ENCODE measurements at regions not wholly inside any gene's neighbourhood (a gene's known extent, or its start where the extent isn't known, plus 50 kb on each side); places are given as distances from the start of the nearest gene placed in this dataset.

- Histone ChIP-seq H3K27ac (ENCODE audit: low read depth, low read length) (no peak overlapping the region), H3K9ac (ENCODE audit: low read depth in 1 of 2, low read length in 2 of 2) (no peak overlapping the region), H3K4me1 (ENCODE audit: control insufficient read depth in 1 of 2, insufficient read depth in 2 of 2, low read length in 2 of 2) (no peaks in the 10 kb centered on the region), H3K27me3 (ENCODE audit: control insufficient read depth in 1 of 2, insufficient read depth in 2 of 2, low read length in 2 of 2) (no peaks in the 10 kb centered on the region), H3K9me3 (ENCODE audit: control insufficient read depth in 1 of 2, low read length in 2 of 2) (no peaks in the 10 kb centered on the region), H3K36me3 (ENCODE audit: control insufficient read depth in 1 of 2, insufficient read depth in 2 of 2, low read length in 2 of 2) (no peaks in the 10 kb centered on the region), H3K4me3 (ENCODE audit: low read depth in 1 of 2, low read length in 2 of 2) (no peak overlapping the region)
Measured at GRCh38 chr4:178470996-178471784, 1029.0 kb upstream of the AGA start.

DNA sequence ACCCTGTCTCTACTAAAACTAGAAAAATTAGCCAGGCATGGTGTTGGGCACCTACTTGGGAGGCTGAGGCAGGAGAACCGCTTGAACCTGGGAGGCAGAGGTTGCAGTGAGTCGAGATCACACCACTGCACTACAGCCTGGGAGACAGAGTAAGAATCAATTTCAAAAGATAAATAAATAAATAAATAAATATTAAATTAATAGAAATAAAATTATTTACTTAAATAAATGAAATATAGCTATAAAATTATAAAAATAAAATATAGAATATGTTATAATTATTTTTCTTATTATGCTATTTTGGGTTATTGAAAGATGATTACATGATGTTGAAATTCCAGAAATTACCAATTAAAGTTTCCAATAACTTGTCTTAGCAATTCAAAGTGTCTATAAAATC is 1029.8 kb upstream of the AGA start:
- Histone ChIP-seq H3K9ac (ENCODE audit: low read depth in 1 of 2, low read length in 2 of 2) (no peak overlapping the region), H3K27me3 (ENCODE audit: control insufficient read depth in 1 of 2, insufficient read depth in 2 of 2, low read length in 2 of 2) (no peaks in the 10 kb centered on the region)

GRCh38 chr4:178480105-178480504 is 1037.9 kb upstream of the AGA start:
- no peak overlapping the region for H3K9ac ChIP-seq (ENCODE audit: low read depth in 1 of 2, low read length in 2 of 2)
- no peaks in the 10 kb centered on the region for H3K9me3 ChIP-seq (ENCODE audit: control insufficient read depth in 1 of 2, low read length in 2 of 2)
- H3K27ac ChIP-seq (ENCODE audit: low read depth, low read length) = no peak overlapping the region
- H3K27me3 ChIP-seq (ENCODE audit: control insufficient read depth in 1 of 2, insufficient read depth in 2 of 2, low read length in 2 of 2) = no peaks in the 10 kb centered on the region
- H3K4me3 ChIP-seq (ENCODE audit: low read depth in 1 of 2, low read length in 2 of 2) = no peak overlapping the region
- no peaks in the 10 kb centered on the region for H3K36me3 ChIP-seq (ENCODE audit: control insufficient read depth in 1 of 2, insufficient read depth in 2 of 2, low read length in 2 of 2)
- no peaks in the 10 kb centered on the region for H3K4me1 ChIP-seq (ENCODE audit: control insufficient read depth in 1 of 2, insufficient read depth in 2 of 2, low read length in 2 of 2)

More for the DNA sequence above, 1029.8 kb upstream of the AGA start:
- H3K9me3 ChIP-seq (ENCODE audit: control insufficient read depth in 1 of 2, low read length in 2 of 2) = no peaks in the 10 kb centered on the region
- no peak overlapping the region for H3K4me3 ChIP-seq (ENCODE audit: low read depth in 1 of 2, low read length in 2 of 2)
- H3K27ac ChIP-seq (ENCODE audit: low read depth, low read length) = no peak overlapping the region
- no peaks in the 10 kb centered on the region for H3K36me3 ChIP-seq (ENCODE audit: control insufficient read depth in 1 of 2, insufficient read depth in 2 of 2, low read length in 2 of 2)
- no peaks in the 10 kb centered on the region for H3K4me1 ChIP-seq (ENCODE audit: control insufficient read depth in 1 of 2, insufficient read depth in 2 of 2, low read length in 2 of 2)

DNA sequence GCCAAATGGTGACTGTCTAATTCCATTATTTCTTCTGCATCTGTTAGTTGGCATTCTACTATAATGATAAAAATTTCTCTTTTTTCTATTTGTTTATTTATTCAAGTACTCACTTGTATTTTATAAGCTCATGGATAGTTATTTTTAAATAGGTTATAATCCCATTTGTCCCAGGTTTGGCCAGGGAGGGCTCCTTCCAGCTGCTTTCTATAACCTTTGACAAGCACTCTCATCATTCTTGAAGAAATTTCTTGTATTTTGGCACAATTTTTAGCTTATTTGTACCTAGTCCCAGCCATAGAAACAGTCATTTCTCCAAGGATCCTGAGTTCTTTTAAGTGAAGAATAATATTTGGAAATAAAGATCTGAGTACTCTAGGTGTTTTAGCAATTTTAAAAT is 1038.6 kb upstream of the AGA start:
- Histone ChIP-seq H3K36me3 (ENCODE audit: control insufficient read depth in 1 of 2, insufficient read depth in 2 of 2, low read length in 2 of 2) (no peaks in the 10 kb centered on the region), H3K27me3 (ENCODE audit: control insufficient read depth in 1 of 2, insufficient read depth in 2 of 2, low read length in 2 of 2) (no peaks in the 10 kb centered on the region), H3K9ac (ENCODE audit: low read depth in 1 of 2, low read length in 2 of 2) (no peak overlapping the region), H3K4me3 (ENCODE audit: low read depth in 1 of 2, low read length in 2 of 2) (no peak overlapping the region), H3K27ac (ENCODE audit: low read depth, low read length) (no peak overlapping the region), H3K9me3 (ENCODE audit: control insufficient read depth in 1 of 2, low read length in 2 of 2) (no peaks in the 10 kb centered on the region), H3K4me1 (ENCODE audit: control insufficient read depth in 1 of 2, insufficient read depth in 2 of 2, low read length in 2 of 2) (no peaks in the 10 kb centered on the region)

DNA sequence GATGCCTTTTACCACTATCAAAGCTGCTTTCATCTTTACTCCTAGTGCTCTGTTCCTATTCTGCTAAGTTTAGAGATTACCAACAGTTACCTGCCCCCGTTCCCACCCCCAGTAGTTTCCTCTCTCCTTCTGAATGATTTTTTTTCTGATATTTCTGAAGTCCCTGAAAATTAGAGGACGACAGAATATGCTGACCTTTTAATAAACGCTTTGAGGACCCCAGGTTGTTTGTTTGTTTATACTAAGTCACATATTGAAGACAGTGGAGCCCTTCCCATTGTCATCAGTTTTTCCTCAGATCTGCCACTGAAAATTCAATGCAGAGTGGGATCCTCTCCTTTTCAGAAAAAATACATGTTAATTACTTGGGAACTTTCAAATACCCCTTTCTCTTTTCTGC is 1039.3 kb upstream of the AGA start:
- no peak overlapping the region for H3K4me3 ChIP-seq (ENCODE audit: low read depth in 1 of 2, low read length in 2 of 2)
- no peaks in the 10 kb centered on the region for H3K4me1 ChIP-seq (ENCODE audit: control insufficient read depth in 1 of 2, insufficient read depth in 2 of 2, low read length in 2 of 2)
- no peaks in the 10 kb centered on the region for H3K36me3 ChIP-seq (ENCODE audit: control insufficient read depth in 1 of 2, insufficient read depth in 2 of 2, low read length in 2 of 2)
- H3K27me3 ChIP-seq (ENCODE audit: control insufficient read depth in 1 of 2, insufficient read depth in 2 of 2, low read length in 2 of 2) = no peaks in the 10 kb centered on the region
- no peak overlapping the region for H3K27ac ChIP-seq (ENCODE audit: low read depth, low read length)
- no peaks in the 10 kb centered on the region for H3K9me3 ChIP-seq (ENCODE audit: control insufficient read depth in 1 of 2, low read length in 2 of 2)
- H3K9ac ChIP-seq (ENCODE audit: low read depth in 1 of 2, low read length in 2 of 2) = no peak overlapping the region

- H3K9me3 ChIP-seq (ENCODE audit: control insufficient read depth in 1 of 2, low read length in 2 of 2) = no peaks in the 10 kb centered on the region
- no peaks in the 10 kb centered on the region for H3K27me3 ChIP-seq (ENCODE audit: control insufficient read depth in 1 of 2, insufficient read depth in 2 of 2, low read length in 2 of 2)
- no peak overlapping the region for H3K4me3 ChIP-seq (ENCODE audit: low read depth in 1 of 2, low read length in 2 of 2)
- no peak overlapping the region for H3K9ac ChIP-seq (ENCODE audit: low read depth in 1 of 2, low read length in 2 of 2)
- H3K4me1 ChIP-seq (ENCODE audit: control insufficient read depth in 1 of 2, insufficient read depth in 2 of 2, low read length in 2 of 2) = no peaks in the 10 kb centered on the region
- no peak overlapping the region for H3K27ac ChIP-seq (ENCODE audit: low read depth, low read length)
- H3K36me3 ChIP-seq (ENCODE audit: control insufficient read depth in 1 of 2, insufficient read depth in 2 of 2, low read length in 2 of 2) = no peaks in the 10 kb centered on the region
Measured at GRCh38 chr4:178523038-178523437, 1080.8 kb upstream of the AGA start.

GRCh38 chr4:178535939-178536579 is 1093.8 kb upstream of the AGA start:
- Histone ChIP-seq H3K9ac (ENCODE audit: low read depth in 1 of 2, low read length in 2 of 2) (no peak overlapping the region), H3K4me3 (ENCODE audit: low read depth in 1 of 2, low read length in 2 of 2) (no peak overlapping the region), H3K4me1 (ENCODE audit: control insufficient read depth in 1 of 2, insufficient read depth in 2 of 2, low read length in 2 of 2) (no peaks in the 10 kb centered on the region), H3K27me3 (ENCODE audit: control insufficient read depth in 1 of 2, insufficient read depth in 2 of 2, low read length in 2 of 2) (no peaks in the 10 kb centered on the region), H3K27ac (ENCODE audit: low read depth, low read length) (no peak overlapping the region), H3K9me3 (ENCODE audit: control insufficient read depth in 1 of 2, low read length in 2 of 2) (peaks cover 0 to 6% of the 10 kb centered on the region in 2 donors), H3K36me3 (ENCODE audit: control insufficient read depth in 1 of 2, insufficient read depth in 2 of 2, low read length in 2 of 2) (no peaks in the 10 kb centered on the region)

GRCh38 chr4:178553201-178553600 is 1111.0 kb upstream of the AGA start:
- no peak overlapping the region for H3K27ac ChIP-seq (ENCODE audit: low read depth, low read length)
- H3K9me3 ChIP-seq (ENCODE audit: control insufficient read depth in 1 of 2, low read length in 2 of 2) = no peaks in the 10 kb centered on the region
- no peak overlapping the region for H3K9ac ChIP-seq (ENCODE audit: low read depth in 1 of 2, low read length in 2 of 2)
- no peaks in the 10 kb centered on the region for H3K4me1 ChIP-seq (ENCODE audit: control insufficient read depth in 1 of 2, insufficient read depth in 2 of 2, low read length in 2 of 2)
- H3K27me3 ChIP-seq (ENCODE audit: control insufficient read depth in 1 of 2, insufficient read depth in 2 of 2, low read length in 2 of 2) = no peaks in the 10 kb centered on the region
- no peaks in the 10 kb centered on the region for H3K36me3 ChIP-seq (ENCODE audit: control insufficient read depth in 1 of 2, insufficient read depth in 2 of 2, low read length in 2 of 2)
- H3K4me3 ChIP-seq (ENCODE audit: low read depth in 1 of 2, low read length in 2 of 2) = no peak overlapping the region

- H3K27ac ChIP-seq (ENCODE audit: low read depth, low read length) = no peak overlapping the region
- H3K27me3 ChIP-seq (ENCODE audit: control insufficient read depth in 1 of 2, insufficient read depth in 2 of 2, low read length in 2 of 2) = no peaks in the 10 kb centered on the region
- no peak overlapping the region for H3K4me3 ChIP-seq (ENCODE audit: low read depth in 1 of 2, low read length in 2 of 2)
- no peaks in the 10 kb centered on the region for H3K4me1 ChIP-seq (ENCODE audit: control insufficient read depth in 1 of 2, insufficient read depth in 2 of 2, low read length in 2 of 2)
- no peak overlapping the region for H3K9ac ChIP-seq (ENCODE audit: low read depth in 1 of 2, low read length in 2 of 2)
- H3K36me3 ChIP-seq (ENCODE audit: control insufficient read depth in 1 of 2, insufficient read depth in 2 of 2, low read length in 2 of 2) = no peaks in the 10 kb centered on the region
- H3K9me3 ChIP-seq (ENCODE audit: control insufficient read depth in 1 of 2, low read length in 2 of 2) = no peaks in the 10 kb centered on the region
Measured at GRCh38 chr4:178554352-178554751, 1112.1 kb upstream of the AGA start.

DNA sequence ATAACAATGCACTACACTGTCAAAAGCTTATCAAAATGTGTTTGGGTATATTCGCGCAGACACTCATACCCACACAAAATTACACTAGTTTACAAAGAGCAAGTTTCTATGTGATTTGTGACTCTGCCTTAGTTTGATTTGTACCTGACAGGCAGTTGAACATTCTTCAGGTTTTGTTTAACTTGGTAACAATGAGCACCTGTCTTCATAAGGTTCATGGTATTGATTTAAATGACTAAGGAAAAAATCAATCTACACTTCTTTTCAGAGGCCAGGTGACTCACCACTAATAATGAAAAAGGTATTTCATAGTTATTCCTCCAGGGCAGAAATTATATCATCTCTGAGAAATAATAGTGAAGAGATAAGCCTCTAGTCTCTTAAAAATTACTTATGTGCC is 1114.6 kb upstream of the AGA start:
- H3K36me3 ChIP-seq (ENCODE audit: control insufficient read depth in 1 of 2, insufficient read depth in 2 of 2, low read length in 2 of 2) = no peaks in the 10 kb centered on the region
- H3K4me3 ChIP-seq (ENCODE audit: low read depth in 1 of 2, low read length in 2 of 2) = no peak overlapping the region
- no peak overlapping the region for H3K9ac ChIP-seq (ENCODE audit: low read depth in 1 of 2, low read length in 2 of 2)
- H3K27me3 ChIP-seq (ENCODE audit: control insufficient read depth in 1 of 2, insufficient read depth in 2 of 2, low read length in 2 of 2) = no peaks in the 10 kb centered on the region
- no peak overlapping the region for H3K27ac ChIP-seq (ENCODE audit: low read depth, low read length)
- H3K9me3 ChIP-seq (ENCODE audit: control insufficient read depth in 1 of 2, low read length in 2 of 2) = no peaks in the 10 kb centered on the region
- H3K4me1 ChIP-seq (ENCODE audit: control insufficient read depth in 1 of 2, insufficient read depth in 2 of 2, low read length in 2 of 2) = no peaks in the 10 kb centered on the region
